PFSK-1 (cell line): ENCODE measurements at regions not wholly inside any gene's neighbourhood (a gene's known extent, or its start where the extent isn't known, plus 50 kb on each side); places are given as distances from the start of the nearest gene placed in this dataset.

Source experiments
- FOXP2 ChIP-seq: optimal IDR thresholded peaks from 2 replicates; pipeline ENCODE3; 2011; ENCODE audit warnings: borderline replicate concordance, control low read depth, inconsistent platforms; ENCODE audit not compliant: insufficient read depth; ENCODE audit errors: extremely low read length, extremely low read depth
- POLR2AphosphoS5 ChIP-seq: IDR thresholded peaks from 2 replicates; pipeline ENCODE4 v1.6.1; 2012; ENCODE audit warnings: low read depth, mild to moderate bottlenecking, control low read depth, low read length, moderate library complexity
- SIN3A ChIP-seq: IDR thresholded peaks from 2 replicates; pipeline ENCODE4 v1.6.1; 2012; ENCODE audit warnings: mild to moderate bottlenecking, low read length, moderate library complexity, borderline replicate concordance; ENCODE audit not compliant: insufficient read depth
- TAF1 ChIP-seq: IDR thresholded peaks from 2 replicates; pipeline ENCODE4 v1.6.1; 2012; ENCODE audit warnings: low read length, control low read depth, borderline replicate concordance; ENCODE audit not compliant: insufficient read depth
- TF ChIP-seq, protein P1 (sequence below), 2 experiments: IDR thresholded peaks; 2 replicates each; pipeline versions ENCODE4 v1.6.1 to v1.8.0; 2011 to 2012; ENCODE audit warnings: low read depth in 2 of 2, low read length in 2 of 2, control low read depth in 1 of 2, inconsistent platforms in 1 of 2, mild to moderate bottlenecking in 1 of 2, moderate library complexity in 1 of 2; ENCODE audit not compliant: insufficient read depth in 1 of 2

DNA sequence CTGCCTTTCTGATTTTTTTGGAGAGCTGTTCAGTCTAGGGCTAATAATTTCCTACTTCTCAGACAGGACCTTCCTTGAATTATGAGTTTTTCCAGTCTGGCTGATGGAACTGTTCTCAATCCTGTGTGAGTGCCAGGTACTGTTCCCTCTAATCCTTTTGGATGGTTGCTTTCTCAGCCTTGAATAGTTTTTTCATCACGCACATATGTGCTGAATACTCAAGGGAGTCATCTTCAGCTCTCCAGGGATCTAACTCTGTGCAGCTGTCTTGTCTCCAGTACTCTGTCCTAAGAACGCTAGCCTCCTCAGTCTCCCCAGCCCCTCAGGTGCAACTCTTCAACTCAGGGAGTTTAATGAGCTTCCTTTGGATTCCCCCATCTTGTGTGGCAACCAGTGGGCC is 93.2 kb downstream of the GASK1B start:
- TF ChIP-seq TAF1 = no peak
- no peak for TF ChIP-seq SIN3A
- TF ChIP-seq, protein P1, sequence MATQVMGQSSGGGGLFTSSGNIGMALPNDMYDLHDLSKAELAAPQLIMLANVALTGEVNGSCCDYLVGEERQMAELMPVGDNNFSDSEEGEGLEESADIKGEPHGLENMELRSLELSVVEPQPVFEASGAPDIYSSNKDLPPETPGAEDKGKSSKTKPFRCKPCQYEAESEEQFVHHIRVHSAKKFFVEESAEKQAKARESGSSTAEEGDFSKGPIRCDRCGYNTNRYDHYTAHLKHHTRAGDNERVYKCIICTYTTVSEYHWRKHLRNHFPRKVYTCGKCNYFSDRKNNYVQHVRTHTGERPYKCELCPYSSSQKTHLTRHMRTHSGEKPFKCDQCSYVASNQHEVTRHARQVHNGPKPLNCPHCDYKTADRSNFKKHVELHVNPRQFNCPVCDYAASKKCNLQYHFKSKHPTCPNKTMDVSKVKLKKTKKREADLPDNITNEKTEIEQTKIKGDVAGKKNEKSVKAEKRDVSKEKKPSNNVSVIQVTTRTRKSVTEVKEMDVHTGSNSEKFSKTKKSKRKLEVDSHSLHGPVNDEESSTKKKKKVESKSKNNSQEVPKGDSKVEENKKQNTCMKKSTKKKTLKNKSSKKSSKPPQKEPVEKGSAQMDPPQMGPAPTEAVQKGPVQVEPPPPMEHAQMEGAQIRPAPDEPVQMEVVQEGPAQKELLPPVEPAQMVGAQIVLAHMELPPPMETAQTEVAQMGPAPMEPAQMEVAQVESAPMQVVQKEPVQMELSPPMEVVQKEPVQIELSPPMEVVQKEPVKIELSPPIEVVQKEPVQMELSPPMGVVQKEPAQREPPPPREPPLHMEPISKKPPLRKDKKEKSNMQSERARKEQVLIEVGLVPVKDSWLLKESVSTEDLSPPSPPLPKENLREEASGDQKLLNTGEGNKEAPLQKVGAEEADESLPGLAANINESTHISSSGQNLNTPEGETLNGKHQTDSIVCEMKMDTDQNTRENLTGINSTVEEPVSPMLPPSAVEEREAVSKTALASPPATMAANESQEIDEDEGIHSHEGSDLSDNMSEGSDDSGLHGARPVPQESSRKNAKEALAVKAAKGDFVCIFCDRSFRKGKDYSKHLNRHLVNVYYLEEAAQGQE (IDR thresholded peaks at IDR 0.05; ENCODE audit: insufficient read depth in 1 of 2, low read depth in 2 of 2, low read length in 2 of 2) = no peak
- TF ChIP-seq FOXP2 = no peak
- no peak for TF ChIP-seq POLR2AphosphoS5

- TF ChIP-seq FOXP2 (no peak), TAF1 (no peak), SIN3A (no peak), POLR2AphosphoS5 (no peak)
- TF ChIP-seq, protein P1 (IDR thresholded peaks at IDR 0.05; ENCODE audit: insufficient read depth in 1 of 2, low read depth in 2 of 2, low read length in 2 of 2) = no peak
Measured at GRCh38 chr4:158077835-158078234, 95.0 kb downstream of the GASK1B start.

- TF ChIP-seq TAF1 = no peak
Measured at GRCh38 chr4:158074851-158075250, 98.0 kb downstream of the GASK1B start.

- no peak for TF ChIP-seq POLR2AphosphoS5
- no peak for TF ChIP-seq FOXP2
- TF ChIP-seq, protein P1 (IDR thresholded peaks at IDR 0.05; ENCODE audit: insufficient read depth in 1 of 2, low read depth in 2 of 2, low read length in 2 of 2) = no peak
- TF ChIP-seq SIN3A = no peak
- TF ChIP-seq TAF1 = no peak
Measured at GRCh38 chr4:158071931-158072330, 100.9 kb downstream of the GASK1B start.

DNA sequence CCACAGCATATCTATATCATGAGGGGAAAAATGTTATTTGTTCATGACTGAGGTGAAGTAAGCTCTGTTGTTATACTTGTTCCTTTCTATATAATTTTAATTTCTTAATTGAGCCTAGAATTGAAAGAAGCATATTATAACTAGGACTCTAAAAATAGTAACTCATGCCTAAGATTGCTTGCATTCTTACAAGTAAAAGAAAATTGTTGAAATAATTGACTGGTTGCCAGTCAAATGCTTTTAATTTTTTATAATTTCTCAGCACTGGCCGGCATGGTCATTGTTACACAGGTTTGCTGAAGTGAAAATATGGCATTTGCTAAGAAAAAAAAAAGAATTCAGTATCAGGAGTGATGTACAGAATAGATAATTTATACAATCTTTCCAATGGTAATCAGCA is 104.8 kb downstream of the GASK1B start:
- TF ChIP-seq SIN3A (no peak), TAF1 (no peak), POLR2AphosphoS5 (no peak), FOXP2 (no peak)
- TF ChIP-seq, protein P1 (IDR thresholded peaks at IDR 0.05; ENCODE audit: insufficient read depth in 1 of 2, low read depth in 2 of 2, low read length in 2 of 2) = no peak
